HepG2 (cell line): ENCODE measurements at regions not wholly inside any gene's neighbourhood (a gene's known extent, or its start where the extent isn't known, plus 50 kb on each side); places are given as distances from the start of the nearest gene placed in this dataset.

Experiments
- ATAC-seq: fragments of 200-7000 bp; cut with Tn5 transposase; 3 replicates; pipeline ENCODE4 v1.9.1; 2020; ENCODE audit warnings: mild to moderate bottlenecking, moderate library complexity
- BruUV-seq: library from RNA; stranded (reverse); fragments of 400-500 nt; replicated peaks from 2 replicates; lab custom pipeline; 2021; lab: Mats Ljungman, UMichigan
- CTCF ChIA-PET: fragments of 300-600 bp; formaldehyde crosslinking; extraction: SDS; loops from one replicate; lab custom pipeline; 2021; ENCODE audit warnings: low total read pairs, inconsistent platforms, low intra/inter-chr PET ratio; lab: Yijun Ruan, JAX
- POLR2A ChIA-PET: fragments of 350-600 bp; sonication (Branson Sonifier 250); formaldehyde crosslinking; loops from one replicate; lab custom pipeline; 2020; ENCODE audit warnings: antibody characterized with exemption, inconsistent platforms; lab: Yijun Ruan, JAX
- DNase-seq: peaks from one replicate; pipeline ENCODE4 v3.0.0-alpha.2; 2015; ENCODE audit warnings: low spot score
- FAIRE-seq: peaks from 3 replicates; lab custom pipeline; 2011; peaks lifted over from hg19 to GRCh38; lab: Jason Lieb, UNC
- H2AFZ ChIP-seq: one replicate; pipeline ENCODE4 v1.6.1; 2011; ENCODE audit warnings: low read length, inconsistent platforms
- H3K27ac ChIP-seq: fragments of 300-600 bp; 3 replicates; pipeline ENCODE4 v1.8.0; 2011; ENCODE audit warnings: mixed run types, mild to moderate bottlenecking, mixed read lengths, low read length, inconsistent platforms; ENCODE audit not compliant: insufficient read depth; ENCODE audit errors: extremely low read length
- H3K27me3 ChIP-seq, 2 experiments: fragments of 200-600 bp in 1 of 2; 2 replicates in 1 of 2; 3 replicates in 1 of 2; pipeline versions ENCODE4 v1.6.0 to v1.8.0; 2011; ENCODE audit warnings: low read length in 2 of 2, mild to moderate bottlenecking in 2 of 2, moderate library complexity in 2 of 2, inconsistent platforms in 1 of 2; ENCODE audit not compliant: insufficient read depth in 2 of 2, control insufficient read depth in 1 of 2
- H3K36me3 ChIP-seq, 2 experiments: fragments of 200-600 bp in 1 of 2; replicated peaks in 1 of 2; 2 replicates in 1 of 2; 3 replicates in 1 of 2; pipeline versions ENCODE4 v1.5.1 to v1.8.0; 2011; ENCODE audit warnings: low read length in 2 of 2, inconsistent platforms in 1 of 2; ENCODE audit not compliant: insufficient read depth in 2 of 2, control insufficient read depth in 1 of 2
- H3K4me1 ChIP-seq: 2 replicates; pipeline ENCODE4 v1.5.1; 2012; ENCODE audit warnings: low read length, inconsistent platforms; ENCODE audit not compliant: insufficient read depth
- H3K4me2 ChIP-seq: 2 replicates; pipeline ENCODE4 v1.6.0; 2011; ENCODE audit warnings: low read depth, low read length, inconsistent platforms
- H3K4me3 ChIP-seq, 3 experiments: fragments of 200-600 bp in 1 of 3; sonication (generic), shearing (Covaris generic) in 1 of 3; replicated peaks in 1 of 3; 2 replicates each; pipeline ENCODE4 v1.5.1; 2011 to 2016; ENCODE audit warnings: low read length in 3 of 3, inconsistent platforms in 2 of 3, low read depth in 2 of 3, mild to moderate bottlenecking in 2 of 3, control low read depth in 1 of 3, mixed read lengths in 1 of 3; ENCODE audit not compliant: insufficient read depth in 1 of 3
- H3K79me2 ChIP-seq: one replicate; pipeline ENCODE4 v1.6.1; 2011; ENCODE audit warnings: low read length, inconsistent platforms; ENCODE audit not compliant: insufficient read depth
- H3K9ac ChIP-seq: 2 replicates; pipeline ENCODE4 v1.6.0; 2011; ENCODE audit warnings: mild to moderate bottlenecking, low read depth, low read length, inconsistent platforms; ENCODE audit not compliant: insufficient read depth
- H3K9me3 ChIP-seq: 2 replicates; pipeline ENCODE4 v1.5.1; 2012; ENCODE audit warnings: mild to moderate bottlenecking, low read length
- H4K20me1 ChIP-seq: 2 replicates; pipeline ENCODE4 v1.6.0; 2011; ENCODE audit warnings: inconsistent platforms, mild to moderate bottlenecking, low read length, moderate library complexity; ENCODE audit not compliant: insufficient read depth
- ATF3 ChIP-seq: sonication (generic); formaldehyde crosslinking; IDR thresholded peaks from 2 replicates; pipeline ENCODE4 v1.4.0; 2020; ENCODE audit warnings: missing genetic modification reagents
- DMTF1 ChIP-seq: sonication (generic); formaldehyde crosslinking; IDR thresholded peaks from 2 replicates; pipeline ENCODE4 v1.4.0; 2020; ENCODE audit warnings: mild to moderate bottlenecking, missing genetic modification reagents
- ELF3 ChIP-seq: IDR thresholded peaks from 2 replicates; pipeline ENCODE4 v1.6.1; 2016; ENCODE audit warnings: missing genetic modification reagents, missing compliant biosample characterization
- GATAD1 ChIP-seq: IDR thresholded peaks from 2 replicates; pipeline ENCODE4 v1.6.1; 2016; ENCODE audit warnings: missing genetic modification reagents, missing compliant biosample characterization
- HDAC6 ChIP-seq: fragments of 200-600 bp; sonication (generic); IDR thresholded peaks from 2 replicates; pipeline ENCODE4 v1.7.0; 2017; ENCODE audit warnings: mild to moderate bottlenecking, antibody characterized with exemption, low read length, low read depth
- NFYC ChIP-seq: IDR thresholded peaks from 2 replicates; pipeline ENCODE4 v1.6.1; 2016; ENCODE audit warnings: missing genetic modification reagents, missing compliant biosample characterization
- PRPF4 ChIP-seq: fragments of 200-400 bp; formaldehyde crosslinking; IDR thresholded peaks from 2 replicates; pipeline ENCODE4 v1.6.1; 2016; ENCODE audit warnings: low read length, low read depth; ENCODE audit not compliant: poor library complexity, severe bottlenecking
- SUZ12 ChIP-seq: fragments of 150-350 bp; IDR thresholded peaks from 2 replicates; pipeline ENCODE4 v1.6.1; 2014; ENCODE audit warnings: low read depth, low read length
- ZNF331 ChIP-seq: sonication (generic); formaldehyde crosslinking; IDR thresholded peaks from 2 replicates; pipeline ENCODE4 v1.4.0; 2020; ENCODE audit warnings: missing genetic modification reagents
- ZNF350 ChIP-seq: sonication (generic); formaldehyde crosslinking; IDR thresholded peaks from 2 replicates; pipeline ENCODE4 v1.4.0; 2020; ENCODE audit warnings: mild to moderate bottlenecking, low read depth, missing genetic modification reagents, borderline replicate concordance
- ZNF530 ChIP-seq: sonication (generic); formaldehyde crosslinking; IDR thresholded peaks from 2 replicates; pipeline ENCODE4 v1.5.0; 2020; ENCODE audit warnings: low read depth, mild to moderate bottlenecking, missing genetic modification reagents
- ZNF652 ChIP-seq: IDR thresholded peaks from 2 replicates; pipeline ENCODE4 v1.6.1; 2016; ENCODE audit warnings: low read depth, borderline replicate concordance
- ZNF674 ChIP-seq: sonication (generic); formaldehyde crosslinking; IDR thresholded peaks from 2 replicates; pipeline ENCODE4 v1.5.0; 2020; ENCODE audit warnings: low read depth, mild to moderate bottlenecking, missing genetic modification reagents
- ZNF687 ChIP-seq: sonication (generic); formaldehyde crosslinking; IDR thresholded peaks from 2 replicates; pipeline ENCODE4 v1.5.1; 2020; ENCODE audit warnings: mild to moderate bottlenecking, missing genetic modification reagents, moderate library complexity
- ZNF788 ChIP-seq: sonication (generic); formaldehyde crosslinking; IDR thresholded peaks from 2 replicates; pipeline ENCODE4 v1.5.0; 2020; ENCODE audit warnings: mild to moderate bottlenecking, missing genetic modification reagents, borderline replicate concordance
- WGBS: methylation state at CpG from one replicate; pipeline ENCODE4 v1.1.6; 2017; ENCODE audit warnings: low lambda C conversion rate; 5-methylcytosine and 5-hydroxymethylcytosine counted together
- in situ Hi-C: cut with HindIII; loops from 2 replicates; pipeline ENCODE4 v1.10.0; 2017; ENCODE audit warnings: low pct_unique_long_range_greater_than_20kb; ENCODE audit not compliant: extremely low pct_ligation_motif_present
- intact Hi-C: fragments of 100-400 bp; cut with micrococcal nuclease; formaldehyde crosslinking; loops from one replicate; pipeline ENCODE4 v1.10.0; 2022; ENCODE audit not compliant: unreplicated experiment

GRCh38 chr2:7472465-7472864, 555.3 kb downstream of the RNF144A start:
- H3K36me3 ChIP-seq: no peaks in the 10 kb centered on the region
- FAIRE-seq (no peak), DNase-seq (no peak), ATAC-seq (no peak)
- H3K79me2 ChIP-seq: no peaks in the 10 kb centered on the region
- H3K27ac ChIP-seq: no peak overlapping the region
- CTCF ChIA-PET: no interaction called here
- H3K4me2 ChIP-seq: no peak overlapping the region
- H3K4me3 ChIP-seq: no peak overlapping the region
- no peaks in the 10 kb centered on the region for H4K20me1 ChIP-seq
- no peaks in the 10 kb centered on the region for H3K27me3 ChIP-seq
- intact Hi-C loops: no loop called here
- in situ Hi-C loops: no loop called here
- H2AFZ ChIP-seq: no peak overlapping the region
- no peaks in the 10 kb centered on the region for H3K4me1 ChIP-seq
- WGBS: 28% methylated on average over 2 of the region's 2 CpGs
- BruUV-seq: no TSS peak
- no peak overlapping the region for H3K9ac ChIP-seq
- POLR2A ChIA-PET: no interaction called here
- H3K9me3 ChIP-seq: no peaks in the 10 kb centered on the region
- TF ChIP-seq ZNF350 (CRISPR knock-in tag): no peak
- no peak for TF ChIP-seq HDAC6
- TF ChIP-seq ZNF687 (CRISPR knock-in tag): no peak
- TF ChIP-seq DMTF1: no peak
- TF ChIP-seq ZNF530 (CRISPR knock-in tag): no peak
- TF ChIP-seq PRPF4: no peak
- no peak for TF ChIP-seq ELF3
- no peak for TF ChIP-seq ZNF331
- no peak for TF ChIP-seq ZNF652 (CRISPR knock-in tag)
- TF ChIP-seq SUZ12: no peak
- TF ChIP-seq ZNF674 (CRISPR knock-in tag): no peak
- no peak for TF ChIP-seq NFYC (CRISPR knock-in tag)
- TF ChIP-seq ATF3 (CRISPR knock-in tag): no peak
- TF ChIP-seq ZNF788 (CRISPR knock-in tag): no peak
- no peak for TF ChIP-seq GATAD1 (CRISPR knock-in tag)
